ENCODE measurements at regions not wholly inside any gene's neighbourhood (a gene's known extent, or its start where the extent isn't known, plus 50 kb on each side); places are given as distances from the start of the nearest gene placed in this dataset.

DNA sequence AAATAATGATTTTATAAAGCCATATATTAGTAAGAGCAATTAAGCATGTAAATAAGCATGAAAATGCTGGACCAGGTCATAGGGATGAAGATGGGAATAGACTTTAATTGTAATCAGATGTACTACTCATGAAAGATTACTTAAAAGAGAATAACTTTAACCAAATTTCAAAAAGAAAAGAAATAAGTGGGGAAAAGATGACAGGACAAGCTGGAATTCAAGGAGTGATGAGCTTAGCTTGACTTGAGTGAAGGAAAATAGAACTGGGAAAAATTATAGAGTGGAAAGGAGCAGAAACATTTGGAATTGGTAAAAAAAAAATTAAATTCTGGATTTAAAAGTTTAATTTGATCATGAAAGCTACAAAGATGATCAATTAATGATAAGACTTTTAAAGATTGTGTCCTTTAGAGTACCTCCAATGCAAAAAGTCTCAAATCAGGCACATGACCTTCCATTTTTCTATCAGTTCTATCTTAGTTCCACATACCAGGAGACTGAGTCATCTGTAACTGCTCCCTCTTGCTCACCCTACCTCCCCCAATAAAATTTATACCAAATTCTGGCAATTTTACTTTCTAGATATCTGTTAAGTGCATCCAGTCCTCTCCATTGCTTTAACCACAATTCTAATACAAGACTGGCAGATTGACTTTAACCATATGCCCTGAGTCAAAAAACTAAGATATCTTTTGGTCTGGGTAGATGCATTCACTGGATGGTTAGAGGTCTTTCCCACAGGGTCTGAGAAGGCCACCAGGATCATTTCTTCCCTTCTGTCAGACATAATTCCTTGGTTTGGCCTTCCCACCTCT is 56.4 kb upstream of the SLIT2 start:
- TF ChIP-seq POLR2AphosphoS5 (IDR thresholded peaks at IDR 0.05) (no peak), CTCF (IDR thresholded peaks at IDR 0.05 in 8 of 11, conservative IDR thresholded peaks at IDR 0.05 in 3 of 11) (no peak)
